ENCODE measurements at regions not wholly inside any gene's neighbourhood (a gene's known extent, or its start where the extent isn't known, plus 50 kb on each side); places are given as distances from the start of the nearest gene placed in this dataset.

- no peak for TF ChIP-seq CHD7 (IDR thresholded peaks at IDR 0.05; ENCODE audit: insufficient replicate concordance, low read length)
- TF ChIP-seq PHF8 (conservative IDR thresholded peaks at IDR 0.05; ENCODE audit: low read depth, low read length): no peak
- no peak for TF ChIP-seq HDAC2 (IDR thresholded peaks at IDR 0.05; ENCODE audit: borderline replicate concordance in 1 of 2, low read depth in 2 of 2, low read length in 2 of 2)
These were observed 227.1 kb downstream of the MYCN start (continued) for GRCh38 chr2:16167451-16167861.

All from H1 (cell line).